Fibroblast of lung (primary cell): ENCODE measurements at regions not wholly inside any gene's neighbourhood (a gene's known extent, or its start where the extent isn't known, plus 50 kb on each side); places are given as distances from the start of the nearest gene placed in this dataset.

ENCODE experiments used
- DNase-seq, 2 donors: peaks; one replicate each; pipeline versions ENCODE4 v3.0.0 to v3.0.0-alpha.2; 2010; ENCODE audit warnings: low read depth in 2 of 2
- H2AFZ ChIP-seq: 2 replicates; pipeline ENCODE4 v1.5.1; 2012; ENCODE audit warnings: low read length, control low read depth, inconsistent platforms
- H3K27ac ChIP-seq: 2 replicates; pipeline ENCODE4 v1.5.1; 2011; ENCODE audit warnings: low read length, control low read depth; ENCODE audit not compliant: insufficient read depth
- H3K27me3 ChIP-seq: 2 replicates; pipeline ENCODE4 v1.5.1; 2011; ENCODE audit warnings: mild to moderate bottlenecking, low read length; ENCODE audit not compliant: control insufficient read depth, insufficient read depth
- H3K36me3 ChIP-seq: 2 replicates; pipeline ENCODE4 v1.5.1; 2011; ENCODE audit warnings: low read length; ENCODE audit not compliant: control insufficient read depth, insufficient read depth
- H3K4me1 ChIP-seq: 2 replicates; pipeline ENCODE4 v1.5.1; 2011; ENCODE audit warnings: low read length; ENCODE audit not compliant: control insufficient read depth, insufficient read depth; ENCODE audit errors: extremely low read depth
- H3K4me2 ChIP-seq: 2 replicates; pipeline ENCODE4 v1.5.1; 2011; ENCODE audit warnings: low read length, control low read depth; ENCODE audit not compliant: insufficient read depth; ENCODE audit errors: extremely low read depth
- H3K4me3 ChIP-seq, 4 experiments: fragments of 200-600 bp in 1 of 4; sonication (generic) in 1 of 4; replicated peaks in 1 of 4; 2 replicates each; pipeline ENCODE4 v1.5.1; 2011 to 2016; ENCODE audit warnings: low read length in 4 of 4, low read depth in 3 of 4, mild to moderate bottlenecking in 3 of 4, control low read depth in 2 of 4, inconsistent platforms in 1 of 4, mixed read lengths in 1 of 4; ENCODE audit not compliant: insufficient read depth in 1 of 4; ENCODE audit errors: control extremely low read depth in 1 of 4
- H3K79me2 ChIP-seq: 2 replicates; pipeline ENCODE4 v1.5.1; 2012; ENCODE audit warnings: mild to moderate bottlenecking, low read length, inconsistent platforms; ENCODE audit not compliant: control insufficient read depth, insufficient read depth
- H3K9ac ChIP-seq: 2 replicates; pipeline ENCODE4 v1.5.1; 2011; ENCODE audit warnings: mild to moderate bottlenecking, low read length, control low read depth; ENCODE audit not compliant: insufficient read depth
- H3K9me3 ChIP-seq: 2 replicates; pipeline ENCODE4 v1.5.1; 2012; ENCODE audit warnings: low read depth, low read length; ENCODE audit not compliant: control insufficient read depth, insufficient read depth
- H4K20me1 ChIP-seq: 2 replicates; pipeline ENCODE4 v1.5.1; 2011; ENCODE audit warnings: low read length; ENCODE audit not compliant: control insufficient read depth, insufficient read depth; ENCODE audit errors: extremely low read depth
- EZH2 ChIP-seq: IDR thresholded peaks from 2 replicates; pipeline ENCODE4 v1.5.1; 2012; ENCODE audit warnings: low read length, control low read depth, mild to moderate bottlenecking; ENCODE audit errors: missing control alignments
- TF ChIP-seq, protein P1 (sequence below), 2 donors: IDR thresholded peaks in 1 of 2; conservative IDR thresholded peaks in 1 of 2; 1 replicate in 1 of 2; 2 replicates in 1 of 2; pipeline ENCODE4 v1.5.1; 2011 to 2012; ENCODE audit warnings: low read length in 2 of 2, control low read depth in 1 of 2, inconsistent platforms in 1 of 2, low read depth in 1 of 2, mild to moderate bottlenecking in 1 of 2

DNA sequence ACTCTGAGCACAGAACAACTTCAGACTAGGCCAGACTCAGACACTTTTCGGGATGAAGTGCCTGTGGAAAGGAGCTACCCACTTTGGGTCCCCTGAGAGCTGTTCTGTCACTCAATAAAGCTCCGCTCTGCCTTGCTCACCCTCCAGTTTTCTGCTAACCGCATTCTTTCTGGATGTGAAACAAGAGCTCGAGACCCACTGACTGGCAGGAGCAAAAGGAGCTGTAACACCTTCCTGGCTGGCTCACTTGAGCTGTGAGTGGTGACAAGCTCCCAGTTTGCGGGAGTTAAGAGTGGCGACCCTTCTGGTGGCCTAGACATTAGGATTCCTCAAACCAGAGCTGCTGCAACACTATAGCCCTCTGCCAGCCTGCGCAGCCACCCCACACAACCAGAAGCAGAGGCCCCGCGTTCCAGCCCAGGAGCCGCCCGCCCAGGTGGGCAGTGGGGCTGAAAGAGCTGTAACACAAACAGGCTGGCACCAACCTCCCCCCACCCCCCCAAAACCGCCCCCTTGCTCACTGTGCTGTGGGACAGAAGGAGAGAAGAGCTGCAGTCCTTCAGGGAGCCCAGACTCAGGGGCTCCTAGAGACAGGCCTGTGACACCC is 1178.1 kb upstream of the GBE1 start:
- Histone ChIP-seq H3K4me1 (no peaks in the 10 kb centered on the region), H3K9ac (no peak overlapping the region), H4K20me1 (no peaks in the 10 kb centered on the region), H3K36me3 (no peaks in the 10 kb centered on the region), H2AFZ (no peak overlapping the region), H3K4me3 (no peak overlapping the region), H3K4me2 (no peak overlapping the region), H3K27ac (no peak overlapping the region), H3K79me2 (no peaks in the 10 kb centered on the region), H3K9me3 (no peaks in the 10 kb centered on the region), H3K27me3 (no peaks in the 10 kb centered on the region)
- no peak for TF ChIP-seq EZH2
- TF ChIP-seq, protein P1, sequence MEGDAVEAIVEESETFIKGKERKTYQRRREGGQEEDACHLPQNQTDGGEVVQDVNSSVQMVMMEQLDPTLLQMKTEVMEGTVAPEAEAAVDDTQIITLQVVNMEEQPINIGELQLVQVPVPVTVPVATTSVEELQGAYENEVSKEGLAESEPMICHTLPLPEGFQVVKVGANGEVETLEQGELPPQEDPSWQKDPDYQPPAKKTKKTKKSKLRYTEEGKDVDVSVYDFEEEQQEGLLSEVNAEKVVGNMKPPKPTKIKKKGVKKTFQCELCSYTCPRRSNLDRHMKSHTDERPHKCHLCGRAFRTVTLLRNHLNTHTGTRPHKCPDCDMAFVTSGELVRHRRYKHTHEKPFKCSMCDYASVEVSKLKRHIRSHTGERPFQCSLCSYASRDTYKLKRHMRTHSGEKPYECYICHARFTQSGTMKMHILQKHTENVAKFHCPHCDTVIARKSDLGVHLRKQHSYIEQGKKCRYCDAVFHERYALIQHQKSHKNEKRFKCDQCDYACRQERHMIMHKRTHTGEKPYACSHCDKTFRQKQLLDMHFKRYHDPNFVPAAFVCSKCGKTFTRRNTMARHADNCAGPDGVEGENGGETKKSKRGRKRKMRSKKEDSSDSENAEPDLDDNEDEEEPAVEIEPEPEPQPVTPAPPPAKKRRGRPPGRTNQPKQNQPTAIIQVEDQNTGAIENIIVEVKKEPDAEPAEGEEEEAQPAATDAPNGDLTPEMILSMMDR (conservative IDR thresholded peaks at IDR 0.05 in 1 of 2, IDR thresholded peaks at IDR 0.05 in 1 of 2; ENCODE audit: low read depth in 1 of 2, low read length in 2 of 2) = no peak
- no peak for DNase-seq

DNA sequence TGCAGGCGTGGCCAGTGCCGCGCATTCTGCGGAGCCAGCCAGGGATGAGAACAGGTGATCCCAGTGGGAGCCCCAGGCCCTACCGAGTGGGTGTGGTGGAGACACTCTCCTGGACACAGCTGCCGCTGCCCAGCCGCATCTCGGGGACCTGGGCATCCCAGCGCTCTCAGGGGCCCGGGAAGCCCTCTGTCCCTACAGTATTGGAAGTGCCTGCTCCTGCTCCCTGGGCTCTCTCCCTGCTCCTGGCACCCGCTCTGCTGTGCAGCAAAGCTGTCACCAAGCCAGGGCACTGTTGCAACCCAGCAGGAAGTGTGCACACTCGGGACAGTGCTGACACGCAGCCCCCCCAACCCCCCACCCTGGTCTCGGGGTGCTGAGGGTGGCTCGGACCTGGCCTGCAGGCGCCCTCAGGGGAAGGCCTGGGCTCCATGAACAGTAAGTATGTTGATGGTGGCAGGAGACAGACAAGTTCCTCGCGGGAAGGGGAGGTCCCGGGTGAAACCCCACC is 1177.4 kb upstream of the GBE1 start:
- H3K27ac ChIP-seq = no peak overlapping the region
- H3K4me2 ChIP-seq = no peak overlapping the region
- H3K9me3 ChIP-seq = no peaks in the 10 kb centered on the region
- no peak for TF ChIP-seq EZH2
- TF ChIP-seq, protein P1 (conservative IDR thresholded peaks at IDR 0.05 in 1 of 2, IDR thresholded peaks at IDR 0.05 in 1 of 2; ENCODE audit: low read depth in 1 of 2, low read length in 2 of 2) = no peak
- no peaks in the 10 kb centered on the region for H3K27me3 ChIP-seq
- no peak overlapping the region for H3K4me3 ChIP-seq
- H2AFZ ChIP-seq = no peak overlapping the region
- H3K79me2 ChIP-seq = no peaks in the 10 kb centered on the region
- H4K20me1 ChIP-seq = no peaks in the 10 kb centered on the region
- H3K4me1 ChIP-seq = no peaks in the 10 kb centered on the region
- DNase-seq = no peak
- no peak overlapping the region for H3K9ac ChIP-seq
- H3K36me3 ChIP-seq = no peaks in the 10 kb centered on the region

DNA sequence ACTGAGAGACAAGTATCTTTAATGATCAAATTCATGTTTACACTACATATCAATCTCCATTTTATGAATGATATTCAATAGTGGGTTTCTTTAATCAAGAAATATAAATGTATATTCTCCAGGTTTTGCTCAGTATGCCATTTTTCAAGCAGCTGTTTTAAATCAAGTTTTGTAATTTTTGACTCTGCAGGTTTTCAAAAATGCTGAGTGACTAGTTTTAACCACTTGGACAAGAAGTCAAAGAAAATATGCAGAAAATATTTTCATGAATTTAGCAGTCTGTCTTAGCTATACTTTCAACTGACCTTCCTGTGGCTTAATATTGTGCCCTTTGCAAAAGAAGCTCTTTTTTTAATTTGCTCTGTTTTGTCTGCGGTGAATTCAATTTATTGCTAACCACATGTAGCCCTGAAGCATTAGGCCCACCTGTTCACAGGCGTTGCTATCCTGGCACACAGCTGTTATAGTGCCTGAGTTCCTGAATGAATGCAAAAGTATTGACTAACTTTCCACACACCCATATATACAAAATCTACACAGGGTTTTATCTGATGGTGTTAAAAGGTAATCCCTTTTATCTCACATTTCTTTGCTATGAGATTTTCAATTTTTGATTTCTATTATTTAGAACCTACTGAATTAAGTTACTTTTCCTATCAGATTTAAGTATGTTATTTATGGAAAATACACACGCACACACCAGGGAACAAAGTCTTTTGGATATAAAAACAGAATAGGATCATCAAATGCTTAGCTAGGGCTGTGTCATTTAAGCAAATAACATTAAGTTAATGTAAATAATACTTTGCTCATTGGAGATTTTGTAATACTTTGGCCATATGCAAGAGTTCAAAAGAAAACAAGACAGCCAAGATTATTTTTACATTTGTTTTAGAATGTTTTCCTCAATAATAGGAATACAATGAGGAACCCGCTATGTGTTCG is 1166.1 kb upstream of the GBE1 start:
- no peaks in the 10 kb centered on the region for H3K79me2 ChIP-seq
- no peak overlapping the region for H3K27ac ChIP-seq
- H3K9ac ChIP-seq = no peak overlapping the region
- H3K36me3 ChIP-seq = no peaks in the 10 kb centered on the region
- no peak overlapping the region for H3K4me2 ChIP-seq
- DNase-seq = peak in 1 of 2 donors; percentile 2
- H3K4me3 ChIP-seq = no peak overlapping the region
- no peaks in the 10 kb centered on the region for H3K9me3 ChIP-seq
- H3K27me3 ChIP-seq = no peaks in the 10 kb centered on the region
- no peaks in the 10 kb centered on the region for H3K4me1 ChIP-seq
- no peaks in the 10 kb centered on the region for H4K20me1 ChIP-seq
- TF ChIP-seq EZH2 = no peak
- TF ChIP-seq, protein P1 (conservative IDR thresholded peaks at IDR 0.05 in 1 of 2, IDR thresholded peaks at IDR 0.05 in 1 of 2; ENCODE audit: low read depth in 1 of 2, low read length in 2 of 2) = no peak
- H2AFZ ChIP-seq = no peak overlapping the region
